ENCODE measurements at regions not wholly inside any gene's neighbourhood (a gene's known extent, or its start where the extent isn't known, plus 50 kb on each side); places are given as distances from the start of the nearest gene placed in this dataset.

- no peaks in the 10 kb centered on the region for H3K27me3 Mint-ChIP-seq
- H3K27ac Mint-ChIP-seq, result peak overlapping the region; percentile 95
- no peak for DNase-seq
- H3K4me3 Mint-ChIP-seq, result peak overlapping the region; percentile 24
- no peaks in the 10 kb centered on the region for H3K9me3 Mint-ChIP-seq
- H3K4me1 Mint-ChIP-seq (ENCODE audit: low read depth), result peaks cover 92% of the 10 kb centered on the region
- H3K36me3 Mint-ChIP-seq (ENCODE audit: low read depth), result peaks cover 7% of the 10 kb centered on the region
Measured at GRCh38 chr13:99027661-99028425, 50.0 kb upstream of the DOCK9 start.

- Mint-ChIP-seq H3K4me1 (ENCODE audit: low read depth) (peaks cover 91% of the 10 kb centered on the region), H3K4me3 (no peak overlapping the region), H3K27me3 (no peaks in the 10 kb centered on the region), H3K36me3 (ENCODE audit: low read depth) (peaks cover 7% of the 10 kb centered on the region), H3K27ac (peak overlapping the region; percentile 26), H3K9me3 (no peaks in the 10 kb centered on the region)
- DNase-seq, result no peak
Measured at GRCh38 chr13:99028890-99029289, 51.0 kb upstream of the DOCK9 start.

DNA sequence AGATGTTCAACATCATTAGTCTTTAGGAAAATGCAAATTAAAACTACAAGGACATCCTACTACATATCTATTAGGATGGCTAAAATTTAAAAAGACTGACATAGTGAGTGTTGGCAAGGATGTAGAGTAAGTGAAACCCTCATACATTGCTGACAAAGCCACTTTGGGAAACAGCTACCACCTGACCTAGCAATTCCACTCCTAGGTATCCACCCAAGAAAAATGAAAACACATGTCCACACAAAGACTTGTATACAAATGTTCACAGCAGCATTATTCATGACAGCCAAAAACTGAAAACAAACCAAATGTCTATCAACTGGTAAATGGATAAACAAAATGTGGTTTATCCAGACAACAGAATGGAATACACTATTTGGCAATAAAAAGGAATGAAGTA, 51.7 kb upstream of the DOCK9 start:
- no peak overlapping the region for H3K27ac Mint-ChIP-seq
- no peaks in the 10 kb centered on the region for H3K9me3 Mint-ChIP-seq
- no peaks in the 10 kb centered on the region for H3K27me3 Mint-ChIP-seq
- peaks cover 87% of the 10 kb centered on the region for H3K4me1 Mint-ChIP-seq (ENCODE audit: low read depth)
- DNase-seq, result no peak
- no peak overlapping the region for H3K4me3 Mint-ChIP-seq
- H3K36me3 Mint-ChIP-seq (ENCODE audit: low read depth), result peaks cover 7% of the 10 kb centered on the region

- H3K4me1 Mint-ChIP-seq (ENCODE audit: low read depth), result peaks cover 88% of the 10 kb centered on the region
- DNase-seq, result no peak
- peak overlapping the region; percentile 20 for H3K27ac Mint-ChIP-seq
- H3K4me3 Mint-ChIP-seq, result peak overlapping the region; percentile 19
- H3K27me3 Mint-ChIP-seq, result no peaks in the 10 kb centered on the region
- no peaks in the 10 kb centered on the region for H3K9me3 Mint-ChIP-seq
- peaks cover 8% of the 10 kb centered on the region for H3K36me3 Mint-ChIP-seq (ENCODE audit: low read depth)
Measured at GRCh38 chr13:99030326-99030725, 52.5 kb upstream of the DOCK9 start.

GRCh38 chr13:99031832-99032231, 54.0 kb upstream of the DOCK9 start:
- H3K27me3 Mint-ChIP-seq, result no peaks in the 10 kb centered on the region
- H3K36me3 Mint-ChIP-seq (ENCODE audit: low read depth), result peaks cover 16% of the 10 kb centered on the region
- H3K4me3 Mint-ChIP-seq, result no peak overlapping the region
- no peak overlapping the region for H3K27ac Mint-ChIP-seq
- DNase-seq, result no peak
- H3K9me3 Mint-ChIP-seq, result no peaks in the 10 kb centered on the region
- H3K4me1 Mint-ChIP-seq (ENCODE audit: low read depth), result peaks cover 73% of the 10 kb centered on the region

DNA sequence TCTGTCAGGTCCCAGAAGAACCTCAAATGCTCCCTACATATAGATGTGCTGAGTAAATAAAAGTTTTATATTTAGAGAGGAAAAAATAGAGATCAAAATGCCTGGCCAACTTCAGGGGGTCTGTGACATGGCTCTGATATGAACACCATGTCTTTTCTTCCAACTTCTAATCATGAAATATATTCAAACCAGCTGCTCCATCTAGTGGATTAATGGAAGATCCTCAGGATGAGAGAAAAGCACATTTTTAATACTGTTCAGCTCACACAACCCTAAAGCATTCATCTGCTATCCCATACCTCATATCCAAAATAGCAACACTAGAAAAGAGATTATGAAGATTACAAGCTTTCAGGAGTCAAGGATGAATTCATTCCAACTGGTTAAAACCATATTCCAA, 56.0 kb upstream of the DOCK9 start:
- H3K9me3 Mint-ChIP-seq, result no peaks in the 10 kb centered on the region
- H3K36me3 Mint-ChIP-seq (ENCODE audit: low read depth), result peaks cover 12% of the 10 kb centered on the region
- no peak overlapping the region for H3K27ac Mint-ChIP-seq
- H3K4me3 Mint-ChIP-seq, result no peak overlapping the region
- H3K27me3 Mint-ChIP-seq, result no peaks in the 10 kb centered on the region
- DNase-seq, result no peak
- H3K4me1 Mint-ChIP-seq (ENCODE audit: low read depth), result peaks cover 59% of the 10 kb centered on the region

DNA sequence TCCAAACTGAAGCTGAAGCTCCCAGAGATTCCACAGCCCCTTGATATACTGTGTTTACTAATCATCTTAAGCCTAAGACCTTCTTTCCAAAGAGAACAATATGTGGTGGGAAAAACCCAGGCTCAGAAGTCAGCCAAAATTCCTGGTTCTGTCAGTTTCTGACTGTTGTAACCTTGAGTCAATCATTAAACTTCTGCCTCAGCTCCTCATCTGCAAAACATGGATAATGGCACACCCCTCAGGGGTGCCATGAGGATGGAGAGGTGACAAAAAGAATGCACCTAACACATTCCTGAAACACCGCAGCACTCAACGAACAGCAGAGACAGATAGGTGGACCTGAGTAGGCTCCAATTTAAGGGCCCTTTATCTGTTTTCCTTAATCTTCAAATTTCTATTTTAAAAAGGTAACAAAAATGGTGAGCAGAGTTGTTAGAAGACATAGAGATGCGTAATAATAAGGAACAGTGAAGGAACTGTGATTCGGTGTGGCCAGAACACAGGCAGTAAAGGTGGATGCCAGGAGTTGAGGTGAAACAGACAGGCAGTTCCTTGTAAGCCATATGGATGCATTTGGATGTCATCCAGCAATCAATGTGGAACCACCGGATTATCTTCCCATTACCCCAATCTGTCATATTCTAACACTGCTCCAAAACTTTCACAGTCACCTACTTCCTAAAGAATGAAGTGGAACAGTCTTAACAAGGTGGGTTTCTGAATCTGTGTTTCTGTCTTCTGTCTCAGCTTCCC, 56.6 kb upstream of the DOCK9 start:
- no peak overlapping the region for H3K27ac Mint-ChIP-seq
- no peaks in the 10 kb centered on the region for H3K27me3 Mint-ChIP-seq
- H3K4me1 Mint-ChIP-seq (ENCODE audit: low read depth), result peaks cover 59% of the 10 kb centered on the region
- no peak overlapping the region for H3K4me3 Mint-ChIP-seq
- DNase-seq, result no peak
- peaks cover 9% of the 10 kb centered on the region for H3K36me3 Mint-ChIP-seq (ENCODE audit: low read depth)
- no peaks in the 10 kb centered on the region for H3K9me3 Mint-ChIP-seq

DNA sequence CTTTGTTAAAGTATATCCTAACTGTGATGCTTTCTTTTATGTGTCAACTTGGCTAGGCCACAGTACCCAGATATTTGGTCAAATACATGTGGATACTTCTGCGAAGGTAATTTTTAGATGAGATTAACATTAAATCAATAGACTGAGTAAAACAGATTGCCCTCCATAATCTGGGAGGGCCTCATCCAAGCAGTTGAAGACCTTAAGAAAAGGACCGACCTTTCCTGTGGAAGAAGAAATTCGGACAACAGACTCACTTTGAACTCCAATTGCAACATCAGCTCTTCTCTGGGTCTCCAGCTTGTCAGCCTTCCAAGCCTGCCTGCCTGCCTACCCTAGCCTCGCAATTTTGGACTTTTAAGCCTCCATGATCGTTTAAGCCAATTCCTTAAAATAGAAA, 57.9 kb upstream of the DOCK9 start:
- Mint-ChIP-seq H3K36me3 (ENCODE audit: low read depth) (peaks cover 14% of the 10 kb centered on the region), H3K9me3 (no peaks in the 10 kb centered on the region), H3K27me3 (no peaks in the 10 kb centered on the region), H3K27ac (no peak overlapping the region), H3K4me3 (no peak overlapping the region), H3K4me1 (ENCODE audit: low read depth) (peaks cover 57% of the 10 kb centered on the region)
- DNase-seq, result no peak

GRCh38 chr13:99037756-99038155, 59.9 kb upstream of the DOCK9 start:
- DNase-seq, result no peak
- no peaks in the 10 kb centered on the region for H3K9me3 Mint-ChIP-seq
- H3K27me3 Mint-ChIP-seq, result no peaks in the 10 kb centered on the region
- no peak overlapping the region for H3K27ac Mint-ChIP-seq
- H3K4me1 Mint-ChIP-seq (ENCODE audit: low read depth), result peaks cover 63% of the 10 kb centered on the region
- H3K36me3 Mint-ChIP-seq (ENCODE audit: low read depth), result peaks cover 14% of the 10 kb centered on the region
- H3K4me3 Mint-ChIP-seq, result no peak overlapping the region

DNA sequence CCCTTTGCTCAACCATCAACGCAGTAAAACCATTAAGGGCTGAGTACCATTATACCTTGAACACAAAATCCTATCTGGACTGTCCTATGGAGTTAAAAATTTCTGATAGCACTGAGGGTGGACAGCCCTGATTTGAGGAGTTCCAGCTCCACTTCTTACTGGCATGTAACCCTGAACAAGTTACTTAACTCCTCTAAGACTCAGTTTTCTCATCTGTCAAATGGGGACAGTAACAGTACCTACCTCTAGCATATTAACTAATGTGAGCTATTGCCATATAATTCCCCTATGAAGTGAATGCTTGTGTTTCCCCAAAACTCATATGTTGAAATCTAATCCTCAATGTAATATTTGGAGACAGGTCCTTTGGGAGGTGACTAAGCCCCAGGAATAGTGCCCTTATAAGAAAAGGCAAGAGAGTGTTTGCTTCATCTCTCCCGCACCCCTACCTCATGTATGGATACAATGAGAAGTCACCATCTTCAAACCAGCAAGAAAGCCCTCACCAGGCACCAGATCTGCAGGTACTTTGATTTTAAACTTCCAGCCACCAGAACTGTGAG, 61.9 kb upstream of the DOCK9 start:
- H3K27me3 Mint-ChIP-seq, result no peaks in the 10 kb centered on the region
- H3K4me1 Mint-ChIP-seq (ENCODE audit: low read depth), result peaks cover 68% of the 10 kb centered on the region
- H3K36me3 Mint-ChIP-seq (ENCODE audit: low read depth), result peaks cover 14% of the 10 kb centered on the region
- H3K9me3 Mint-ChIP-seq, result no peaks in the 10 kb centered on the region
- H3K27ac Mint-ChIP-seq, result no peak overlapping the region
- H3K4me3 Mint-ChIP-seq, result no peak overlapping the region
- no peak for DNase-seq

GRCh38 chr13:99040536-99041131, 62.8 kb upstream of the DOCK9 start:
- Mint-ChIP-seq H3K9me3 (no peaks in the 10 kb centered on the region), H3K4me1 (ENCODE audit: low read depth) (peaks cover 72% of the 10 kb centered on the region), H3K4me3 (no peak overlapping the region), H3K27ac (no peak overlapping the region), H3K27me3 (no peaks in the 10 kb centered on the region), H3K36me3 (ENCODE audit: low read depth) (peaks cover 9% of the 10 kb centered on the region)
- no peak for DNase-seq

GRCh38 chr13:99041337-99041736, 63.5 kb upstream of the DOCK9 start:
- peaks cover 77% of the 10 kb centered on the region for H3K4me1 Mint-ChIP-seq (ENCODE audit: low read depth)
- peak overlapping the region; percentile 12 for H3K27ac Mint-ChIP-seq
- H3K36me3 Mint-ChIP-seq (ENCODE audit: low read depth), result peaks cover 4% of the 10 kb centered on the region
- H3K4me3 Mint-ChIP-seq, result no peak overlapping the region
- no peak for DNase-seq
- H3K27me3 Mint-ChIP-seq, result no peaks in the 10 kb centered on the region
- no peaks in the 10 kb centered on the region for H3K9me3 Mint-ChIP-seq

GRCh38 chr13:99041788-99042187, 63.9 kb upstream of the DOCK9 start:
- H3K36me3 Mint-ChIP-seq (ENCODE audit: low read depth), result peaks cover 4% of the 10 kb centered on the region
- H3K4me1 Mint-ChIP-seq (ENCODE audit: low read depth), result peaks cover 82% of the 10 kb centered on the region
- H3K9me3 Mint-ChIP-seq, result no peaks in the 10 kb centered on the region
- no peak overlapping the region for H3K4me3 Mint-ChIP-seq
- DNase-seq, result no peak
- peak overlapping the region; percentile 63 for H3K27ac Mint-ChIP-seq
- no peaks in the 10 kb centered on the region for H3K27me3 Mint-ChIP-seq

GRCh38 chr13:99042521-99043250, 64.8 kb upstream of the DOCK9 start:
- Mint-ChIP-seq H3K27ac (peak overlapping the region; percentile 63), H3K9me3 (no peaks in the 10 kb centered on the region), H3K27me3 (no peaks in the 10 kb centered on the region), H3K36me3 (ENCODE audit: low read depth) (peaks cover 4% of the 10 kb centered on the region), H3K4me3 (no peak overlapping the region), H3K4me1 (ENCODE audit: low read depth) (peaks cover 85% of the 10 kb centered on the region)
- no peak for DNase-seq

Measured in activated T-cell treated with anti-CD3 and anti-CD28 coated beads, Interleukin-2, amount 50 U/mL, for 24 hours (primary cell).